ENCODE measurements at regions not wholly inside any gene's neighbourhood (a gene's known extent, or its start where the extent isn't known, plus 50 kb on each side); places are given as distances from the start of the nearest gene placed in this dataset.

GRCh38 chr13:47046706-47047105, 149.9 kb upstream of the HTR2A start:
- Histone ChIP-seq H3K27ac (ENCODE audit: low read length in 2 of 2) (no peak overlapping the region), H3K9ac (ENCODE audit: low read length) (no peak overlapping the region), H3K36me3 (replicated peaks in 1 of 2; ENCODE audit: control extremely low read depth in 1 of 2, control insufficient read depth in 1 of 2, extremely low read depth in 1 of 2, insufficient read depth in 2 of 2, low read length in 1 of 2) (no peaks in the 10 kb centered on the region), H3K27me3 (replicated peaks in 1 of 4; ENCODE audit: control extremely low read depth in 1 of 4, control insufficient read depth in 3 of 4, insufficient read depth in 4 of 4, low read length in 3 of 4) (no peaks in the 10 kb centered on the region), H3K4me3 (ENCODE audit: control extremely low read depth in 1 of 5, extremely low read depth in 1 of 5, insufficient read depth in 1 of 5, low read depth in 2 of 5, low read length in 4 of 5) (no peak overlapping the region), H4K20me1 (ENCODE audit: control insufficient read depth, insufficient read depth, low read length, poor library complexity, severe bottlenecking) (no peaks in the 10 kb centered on the region), H3K79me2 (ENCODE audit: control insufficient read depth, insufficient read depth, low read length) (no peaks in the 10 kb centered on the region), H3K4me1 (ENCODE audit: control insufficient read depth in 2 of 2, insufficient read depth in 2 of 2, low read length in 2 of 2) (no peaks in the 10 kb centered on the region), H3K9me3 (ENCODE audit: control extremely low read depth in 1 of 3, control insufficient read depth in 2 of 3, insufficient read depth in 1 of 3, low read length in 2 of 3) (no peaks in the 10 kb centered on the region), H3K4me2 (replicated peaks; ENCODE audit: low read depth, low read length, poor library complexity, severe bottlenecking) (no peak overlapping the region), H2AFZ (ENCODE audit: insufficient read depth, low read depth, low read length, poor library complexity, severe bottlenecking) (no peak overlapping the region)
- TF ChIP-seq EZH2 (IDR thresholded peaks at IDR 0.05; ENCODE audit: borderline replicate concordance, insufficient read depth, low read depth, low read length, poor library complexity, severe bottlenecking) (no peak), CTCF (IDR thresholded peaks at IDR 0.05) (no peak)
- ChIA-PET CTCF (no interaction called here), POLR2A (no interaction called here)
- Mint-ChIP-seq H3K27me3 (peaks cover 20% of the 10 kb centered on the region), H3K4me1 (no peaks in the 10 kb centered on the region), H3K27ac (no peak overlapping the region), H3K4me3 (no peak overlapping the region), H3K9me3 (ENCODE audit: insufficient read depth) (no peaks in the 10 kb centered on the region)
- no CpG with 5 or more reads among the region's 2 CpGs for WGBS (ENCODE audit: insufficient coverage)
- ATAC-seq (ENCODE audit: low read depth) (no peak), DNase-seq (no peak)
- intact Hi-C loops (cut with micrococcal nuclease) = no loop called here

DNA sequence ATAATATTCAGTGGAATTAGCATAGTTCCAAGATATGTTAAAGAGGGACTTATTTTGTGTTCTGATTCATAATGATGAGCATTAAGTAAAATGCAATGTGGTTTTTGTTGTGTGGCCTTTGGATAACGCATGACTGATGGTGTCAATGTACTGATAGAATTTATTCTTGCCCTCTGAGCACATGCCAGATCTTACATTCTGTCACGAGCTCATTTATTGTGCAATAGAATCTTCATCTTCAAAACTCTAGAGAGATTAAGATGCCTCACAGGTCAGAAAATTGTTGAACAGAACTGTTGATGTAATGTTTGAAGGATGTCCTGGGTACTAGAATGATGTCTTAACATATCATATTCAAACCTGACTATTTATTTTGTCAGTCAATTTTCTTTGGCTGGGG, 148.0 kb upstream of the HTR2A start:
- POLR2A ChIA-PET = no interaction called here
- Mint-ChIP-seq H3K9me3 (ENCODE audit: insufficient read depth) (no peaks in the 10 kb centered on the region), H3K27ac (no peak overlapping the region), H3K27me3 (peaks cover 29% of the 10 kb centered on the region), H3K4me1 (no peaks in the 10 kb centered on the region), H3K4me3 (no peak overlapping the region)
- H3K27me3 ChIP-seq (replicated peaks in 1 of 4; ENCODE audit: control extremely low read depth in 1 of 4, control insufficient read depth in 3 of 4, insufficient read depth in 4 of 4, low read length in 3 of 4) = no peaks in the 10 kb centered on the region
- ATAC-seq (ENCODE audit: low read depth) (no peak), DNase-seq (no peak)
- H4K20me1 ChIP-seq (ENCODE audit: control insufficient read depth, insufficient read depth, low read length, poor library complexity, severe bottlenecking) = no peaks in the 10 kb centered on the region
- no peak overlapping the region for H3K4me3 ChIP-seq (ENCODE audit: control extremely low read depth in 1 of 5, extremely low read depth in 1 of 5, insufficient read depth in 1 of 5, low read depth in 2 of 5, low read length in 4 of 5)
- no CpG with 5 or more reads among the region's 2 CpGs for WGBS (ENCODE audit: insufficient coverage)
- H3K79me2 ChIP-seq (ENCODE audit: control insufficient read depth, insufficient read depth, low read length) = no peaks in the 10 kb centered on the region
- H3K4me1 ChIP-seq (ENCODE audit: control insufficient read depth in 2 of 2, insufficient read depth in 2 of 2, low read length in 2 of 2) = no peaks in the 10 kb centered on the region
- no peaks in the 10 kb centered on the region for H3K36me3 ChIP-seq (replicated peaks in 1 of 2; ENCODE audit: control extremely low read depth in 1 of 2, control insufficient read depth in 1 of 2, extremely low read depth in 1 of 2, insufficient read depth in 2 of 2, low read length in 1 of 2)
- H3K4me2 ChIP-seq (replicated peaks; ENCODE audit: low read depth, low read length, poor library complexity, severe bottlenecking) = no peak overlapping the region
- intact Hi-C loops (cut with micrococcal nuclease) = no loop called here
- no peak overlapping the region for H3K27ac ChIP-seq (ENCODE audit: low read length in 2 of 2)
- H3K9ac ChIP-seq (ENCODE audit: low read length) = no peak overlapping the region
- CTCF ChIA-PET = no interaction called here
- no peaks in the 10 kb centered on the region for H3K9me3 ChIP-seq (ENCODE audit: control extremely low read depth in 1 of 3, control insufficient read depth in 2 of 3, insufficient read depth in 1 of 3, low read length in 2 of 3)
- TF ChIP-seq EZH2 (IDR thresholded peaks at IDR 0.05; ENCODE audit: borderline replicate concordance, insufficient read depth, low read depth, low read length, poor library complexity, severe bottlenecking) (no peak), CTCF (IDR thresholded peaks at IDR 0.05) (no peak)
- H2AFZ ChIP-seq (ENCODE audit: insufficient read depth, low read depth, low read length, poor library complexity, severe bottlenecking) = no peak overlapping the region

Measured in B cell (primary cell).